Activated B cell treated with CpG ODN at 0.5 μM for 24 hours (primary cell): ENCODE measurements at regions not wholly inside any gene's neighbourhood (a gene's known extent, or its start where the extent isn't known, plus 50 kb on each side); places are given as distances from the start of the nearest gene placed in this dataset.

Experiments used
- ATAC-seq: fragments of 200-7000 bp; cut with Tn5 transposase; one replicate; pipeline ENCODE4 v1.10.0; 2021; ENCODE audit warnings: low read depth, mild to moderate bottlenecking, moderate library complexity
- CTCF ChIA-PET: fragments of 350-600 bp; sonication (Branson Sonifier 250); formaldehyde crosslinking; loops from one replicate; lab custom pipeline; 2021; ENCODE audit warnings: antibody characterized with exemption; lab: Charles Lee
- POLR2A ChIA-PET: fragments of 350-600 bp; sonication (Branson Sonifier 250); formaldehyde crosslinking; loops from one replicate; lab custom pipeline; 2021; ENCODE audit warnings: antibody characterized with exemption; lab: Charles Lee
- DNase-seq: peaks from one replicate; pipeline ENCODE4 v3.0.0; 2022
- H3K27ac Mint-ChIP-seq: one replicate; pipeline ENCODE4 v1.8.0; 2020; ENCODE audit warnings: mixed read lengths
- H3K27me3 Mint-ChIP-seq: one replicate; pipeline ENCODE4 v1.8.0; 2021; ENCODE audit warnings: mixed read lengths
- H3K36me3 Mint-ChIP-seq: one replicate; pipeline ENCODE4 v1.8.0; 2021; ENCODE audit warnings: low read depth, mixed read lengths
- H3K4me1 Mint-ChIP-seq: one replicate; pipeline ENCODE4 v1.8.0; 2021; ENCODE audit warnings: mixed read lengths
- H3K4me3 Mint-ChIP-seq: one replicate; pipeline ENCODE4 v1.8.0; 2020; ENCODE audit warnings: mild to moderate bottlenecking, mixed read lengths
- H3K9me3 Mint-ChIP-seq: one replicate; pipeline ENCODE4 v1.8.0; 2020; ENCODE audit warnings: mixed read lengths
- CTCF ChIP-seq: fragments of 200-600 bp; IDR thresholded peaks from one replicate; pipeline ENCODE4 v1.8.0; 2022; ENCODE audit warnings: antibody characterized with exemption, mild to moderate bottlenecking
- intact Hi-C: fragments of 100-400 bp; cut with micrococcal nuclease; formaldehyde crosslinking; loops from one replicate; pipeline ENCODE4 v1.15.1; 2024

- Mint-ChIP-seq H3K4me1 (no peaks in the 10 kb centered on the region), H3K27ac (no peak overlapping the region), H3K9me3 (peaks cover 3% of the 10 kb centered on the region), H3K27me3 (peaks cover 3% of the 10 kb centered on the region), H3K4me3 (no peak overlapping the region), H3K36me3 (no peaks in the 10 kb centered on the region)
- DNase-seq = no peak
- ATAC-seq = no peak
- no peak for TF ChIP-seq CTCF
- CTCF ChIA-PET = no interaction called here
- POLR2A ChIA-PET = no interaction called here
- intact Hi-C loops = no loop called here
Measured at GRCh38 chr4:89538171-89538570, 230.6 kb upstream of the GPRIN3 start.

GRCh38 chr4:89537281-89537680, 229.7 kb upstream of the GPRIN3 start:
- no peak for TF ChIP-seq CTCF
- no peak overlapping the region for H3K4me3 Mint-ChIP-seq
- CTCF ChIA-PET = no interaction called here

GRCh38 chr4:89535251-89535650, 227.7 kb upstream of the GPRIN3 start:
- ChIA-PET CTCF (no interaction called here), POLR2A (no interaction called here)
- no peaks in the 10 kb centered on the region for H3K36me3 Mint-ChIP-seq
- H3K9me3 Mint-ChIP-seq = no peaks in the 10 kb centered on the region
- peaks cover 3% of the 10 kb centered on the region for H3K27me3 Mint-ChIP-seq
- H3K27ac Mint-ChIP-seq = no peak overlapping the region
- intact Hi-C loops = no loop called here
- DNase-seq (no peak), ATAC-seq (no peak)
- H3K4me1 Mint-ChIP-seq = no peaks in the 10 kb centered on the region
- H3K4me3 Mint-ChIP-seq = no peak overlapping the region
- TF ChIP-seq CTCF = no peak

More at GRCh38 chr4:89537281-89537680, 229.7 kb upstream of the GPRIN3 start:
- Mint-ChIP-seq H3K4me1 (no peaks in the 10 kb centered on the region), H3K27ac (no peak overlapping the region), H3K9me3 (no peaks in the 10 kb centered on the region), H3K36me3 (no peaks in the 10 kb centered on the region), H3K27me3 (peaks cover 3% of the 10 kb centered on the region)
- no peak for ATAC-seq
- DNase-seq = no peak
- intact Hi-C loops = no loop called here
- POLR2A ChIA-PET = interaction anchor here (0.6 kb wide), 1 partner anchor 162 kb away, joined by 19 read pairs; no protein-coding TSS in a partner anchor

GRCh38 chr4:89534356-89534755, 226.8 kb upstream of the GPRIN3 start:
- intact Hi-C loops = no loop called here
- no peak for TF ChIP-seq CTCF
- Mint-ChIP-seq H3K9me3 (no peaks in the 10 kb centered on the region), H3K27me3 (peaks cover 3% of the 10 kb centered on the region), H3K36me3 (no peaks in the 10 kb centered on the region), H3K27ac (no peak overlapping the region), H3K4me1 (no peaks in the 10 kb centered on the region), H3K4me3 (no peak overlapping the region)
- DNase-seq (no peak), ATAC-seq (no peak)
- ChIA-PET POLR2A (no interaction called here), CTCF (no interaction called here)

DNA sequence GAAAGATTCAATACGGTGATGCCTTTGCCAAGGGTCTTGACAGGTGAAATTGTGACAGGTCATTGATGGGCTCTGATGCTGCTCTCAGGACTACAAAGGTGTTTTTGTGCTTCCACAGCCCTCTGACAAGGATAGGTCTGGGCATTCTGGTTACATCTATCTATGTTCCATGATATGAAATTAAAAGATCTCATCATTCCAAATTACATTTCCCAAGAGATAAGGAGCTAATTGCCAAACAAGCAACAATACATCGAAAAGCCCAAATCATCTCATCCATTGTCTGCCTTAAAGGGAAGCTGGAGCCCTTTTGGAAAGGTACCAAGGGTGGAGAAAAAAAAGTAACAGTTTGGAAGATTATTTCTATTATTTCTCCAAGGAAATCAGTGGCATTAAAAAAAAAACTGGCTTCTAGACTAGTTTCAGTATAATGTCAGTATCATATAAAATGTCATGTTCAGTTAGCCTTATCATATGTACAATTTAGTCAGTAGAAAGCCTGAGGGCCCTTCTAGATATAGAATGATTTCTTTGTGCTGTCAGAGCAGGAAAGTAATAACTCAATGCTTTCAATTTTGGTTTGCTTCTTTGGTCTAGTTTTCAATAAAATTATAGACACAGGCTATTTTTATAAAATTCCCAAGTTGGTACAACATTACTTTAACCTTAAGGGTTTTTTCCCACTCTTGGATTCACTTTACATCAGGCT, 224.5 kb upstream of the GPRIN3 start:
- Mint-ChIP-seq H3K4me3 (no peak overlapping the region), H3K27ac (no peak overlapping the region), H3K27me3 (peaks cover 1% of the 10 kb centered on the region), H3K36me3 (no peaks in the 10 kb centered on the region), H3K9me3 (no peaks in the 10 kb centered on the region), H3K4me1 (no peaks in the 10 kb centered on the region)
- no peak for TF ChIP-seq CTCF
- CTCF ChIA-PET = no interaction called here
- DNase-seq (no peak), ATAC-seq (no peak)
- POLR2A ChIA-PET = no interaction called here
- intact Hi-C loops = no loop called here
